Esophagus muscularis mucosa (tissue), 4 donors: ENCODE measurements at regions not wholly inside any gene's neighbourhood (a gene's known extent, or its start where the extent isn't known, plus 50 kb on each side); places are given as distances from the start of the nearest gene placed in this dataset.

Source experiments
- DNase-seq: peaks from one replicate; pipeline ENCODE4 v3.0.0-alpha.2; 2017; ENCODE audit errors: extremely low spot score
- H3K27ac ChIP-seq, 4 donors: fragments of 200-600 bp; sonication (generic); replicated peaks in 1 of 4; 1 replicate in 3 of 4; 2 replicates in 1 of 4; pipeline ENCODE4 v1.5.1; 2016 to 2019; ENCODE audit warnings: mild to moderate bottlenecking in 1 of 4
- H3K27me3 ChIP-seq, 4 donors: fragments of 200-600 bp; sonication (generic); one replicate each; pipeline versions ENCODE4 v1.5.1 to v1.6.0; 2016 to 2019
- H3K36me3 ChIP-seq, 4 donors: fragments of 200-600 bp; sonication (generic); one replicate each; pipeline ENCODE4 v1.5.1; 2016 to 2019
- H3K4me1 ChIP-seq, 4 donors: fragments of 200-600 bp; sonication (generic); one replicate each; pipeline ENCODE4 v1.5.1; 2016 to 2019
- H3K4me3 ChIP-seq, 4 donors: fragments of 200-600 bp; sonication (generic); 1 replicate in 2 of 4; 2 replicates in 2 of 4; pipeline ENCODE4 v1.5.1; 2016 to 2019; ENCODE audit warnings: mild to moderate bottlenecking in 4 of 4, moderate library complexity in 1 of 4
- H3K9me3 ChIP-seq, 4 donors: fragments of 200-600 bp; sonication (generic); 1 replicate in 3 of 4; 2 replicates in 1 of 4; pipeline ENCODE4 v1.5.1; 2016 to 2019
- CTCF ChIP-seq, 3 experiments: fragments of 200-600 bp in 2 of 3; fragments of 450-650 bp in 1 of 3; sonication (generic) in 2 of 3; IDR thresholded peaks; one replicate each; pipeline ENCODE4 v1.5.1; 2017 to 2019; ENCODE audit warnings: antibody characterized with exemption in 3 of 3, mild to moderate bottlenecking in 2 of 3, moderate library complexity in 1 of 3
- EP300 ChIP-seq: sonication (generic); formaldehyde crosslinking; IDR thresholded peaks from one replicate; pipeline ENCODE4 v1.6.1; 2017; ENCODE audit warnings: antibody characterized with exemption
- POLR2A ChIP-seq: fragments of 450-650 bp; IDR thresholded peaks from one replicate; pipeline ENCODE4 v1.6.1; 2017; ENCODE audit warnings: antibody characterized with exemption, moderate library complexity, mild to moderate bottlenecking, low read depth
- POLR2AphosphoS5 ChIP-seq, 2 donors: sonication (generic); formaldehyde crosslinking; IDR thresholded peaks; one replicate each; pipeline ENCODE4 v1.6.1; 2017; ENCODE audit warnings: antibody characterized with exemption in 2 of 2
- WGBS: methylation state at CpG from one replicate; pipeline ENCODE4 v1.1.5; 2018; 5-methylcytosine and 5-hydroxymethylcytosine counted together
- intact Hi-C: fragments of 100-400 bp; cut with DNase I; formaldehyde crosslinking; loops from one replicate; pipeline ENCODE4 v1.15.1; 2023

GRCh38 chr11:97269527-97269926 lies 879.7 kb downstream of the JRKL start:
- DNase-seq, result no peak
- no peaks in the 10 kb centered on the region for H3K36me3 ChIP-seq
- H3K27me3 ChIP-seq, result no peaks in the 10 kb centered on the region
- intact Hi-C loops, result no loop called here
- H3K4me3 ChIP-seq, result no peak overlapping the region
- TF ChIP-seq POLR2AphosphoS5 (IDR thresholded peaks at IDR 0.05) (no peak), POLR2A (no peak), CTCF (IDR thresholded peaks at IDR 0.05) (no peak), EP300 (no peak)
- H3K27ac ChIP-seq, result no peak overlapping the region
- H3K9me3 ChIP-seq, result peaks cover 0 to 8% (median 5%) of the 10 kb centered on the region in 4 donors
- 78% methylated on average over 4 of the region's 4 CpGs for WGBS
- H3K4me1 ChIP-seq, result no peaks in the 10 kb centered on the region

GRCh38 chr11:97279341-97279740 lies 889.5 kb downstream of the JRKL start:
- no peak for TF ChIP-seq CTCF (IDR thresholded peaks at IDR 0.05)
- TF ChIP-seq POLR2AphosphoS5 (IDR thresholded peaks at IDR 0.05), result no peak
- no peak for TF ChIP-seq EP300
- TF ChIP-seq POLR2A, result no peak
- intact Hi-C loops, result no loop called here

GRCh38 chr11:97280347-97280746 lies 890.5 kb downstream of the JRKL start:
- Histone ChIP-seq H3K27me3 (no peaks in the 10 kb centered on the region), H3K4me1 (no peaks in the 10 kb centered on the region), H3K36me3 (no peaks in the 10 kb centered on the region), H3K27ac (no peak overlapping the region), H3K4me3 (no peak overlapping the region), H3K9me3 (peaks cover 0 to 2% (median 0%) of the 10 kb centered on the region in 4 donors)
- intact Hi-C loops, result no loop called here
- TF ChIP-seq POLR2A (no peak), CTCF (IDR thresholded peaks at IDR 0.05) (no peak), POLR2AphosphoS5 (IDR thresholded peaks at IDR 0.05) (no peak), EP300 (no peak)
- 82% methylated on average over 2 of the region's 2 CpGs for WGBS
- no peak for DNase-seq

More at GRCh38 chr11:97279341-97279740, 889.5 kb downstream of the JRKL start:
- Histone ChIP-seq H3K27me3 (no peaks in the 10 kb centered on the region), H3K9me3 (peaks cover 0 to 6% (median under 1%) of the 10 kb centered on the region in 4 donors), H3K36me3 (no peaks in the 10 kb centered on the region), H3K4me1 (no peaks in the 10 kb centered on the region), H3K27ac (no peak overlapping the region), H3K4me3 (no peak overlapping the region)
- 94% methylated on average over 4 of the region's 4 CpGs for WGBS
- DNase-seq, result no peak

GRCh38 chr11:97289823-97290222 lies 900.0 kb downstream of the JRKL start:
- no peaks in the 10 kb centered on the region for H3K4me1 ChIP-seq
- 85% methylated on average over 2 of the region's 2 CpGs for WGBS
- no peaks in the 10 kb centered on the region for H3K9me3 ChIP-seq
- no peak for DNase-seq
- intact Hi-C loops, result no loop called here
- no peaks in the 10 kb centered on the region for H3K36me3 ChIP-seq
- no peak overlapping the region for H3K4me3 ChIP-seq
- H3K27me3 ChIP-seq, result no peaks in the 10 kb centered on the region
- TF ChIP-seq CTCF (IDR thresholded peaks at IDR 0.05) (no peak), POLR2A (no peak), EP300 (no peak), POLR2AphosphoS5 (IDR thresholded peaks at IDR 0.05) (no peak)
- no peak overlapping the region for H3K27ac ChIP-seq

GRCh38 chr11:97290464-97291041 lies 900.7 kb downstream of the JRKL start:
- DNase-seq, result no peak
- Histone ChIP-seq H3K9me3 (no peaks in the 10 kb centered on the region), H3K27ac (no peak overlapping the region), H3K4me3 (no peak overlapping the region), H3K27me3 (no peaks in the 10 kb centered on the region), H3K4me1 (no peaks in the 10 kb centered on the region), H3K36me3 (no peaks in the 10 kb centered on the region)
- 18% methylated on average over 3 of the region's 3 CpGs for WGBS
- no peak for TF ChIP-seq POLR2AphosphoS5 (IDR thresholded peaks at IDR 0.05)
- no peak for TF ChIP-seq POLR2A
- no peak for TF ChIP-seq CTCF (IDR thresholded peaks at IDR 0.05)
- intact Hi-C loops, result no loop called here
